Liver (tissue), 8 donors: ENCODE measurements at regions not wholly inside any gene's neighbourhood (a gene's known extent, or its start where the extent isn't known, plus 50 kb on each side); places are given as distances from the start of the nearest gene placed in this dataset.

ENCODE experiments used
- DNase-seq: peaks from one replicate; pipeline ENCODE4 v3.0.0-alpha.2; 2017; ENCODE audit warnings: low spot score
- H3K27ac ChIP-seq, 2 donors: one replicate each; pipeline ENCODE4 v1.7.0; 2013; ENCODE audit warnings: inconsistent platforms in 2 of 2, low read length in 2 of 2, control low read depth in 1 of 2, low read depth in 1 of 2, mild to moderate bottlenecking in 1 of 2
- H3K27me3 ChIP-seq, 4 donors: one replicate each; pipeline versions ENCODE4 v1.6.1 to v1.7.0; 2013; ENCODE audit warnings: low read length in 3 of 4, inconsistent platforms in 1 of 4, mild to moderate bottlenecking in 1 of 4, moderate library complexity in 1 of 4; ENCODE audit not compliant: control insufficient read depth in 4 of 4, insufficient read depth in 4 of 4
- H3K36me3 ChIP-seq, 4 donors: one replicate each; pipeline versions ENCODE4 v1.6.1 to v1.7.0; 2013; ENCODE audit warnings: low read length in 3 of 4, mild to moderate bottlenecking in 3 of 4, low read depth in 1 of 4, moderate library complexity in 1 of 4; ENCODE audit not compliant: control insufficient read depth in 4 of 4, insufficient read depth in 3 of 4
- H3K4me1 ChIP-seq, 4 donors: one replicate each; pipeline versions ENCODE4 v1.6.1 to v1.7.0; 2013; ENCODE audit warnings: low read length in 3 of 4, mild to moderate bottlenecking in 3 of 4, moderate library complexity in 1 of 4; ENCODE audit not compliant: control insufficient read depth in 4 of 4, insufficient read depth in 4 of 4
- H3K4me3 ChIP-seq, 3 donors: one replicate each; pipeline versions ENCODE4 v1.6.1 to v1.7.0; 2013; ENCODE audit warnings: low read length in 3 of 3, control low read depth in 1 of 3, low read depth in 1 of 3, mild to moderate bottlenecking in 1 of 3
- H3K9ac ChIP-seq, 2 donors: one replicate each; pipeline ENCODE4 v1.7.0; 2013; ENCODE audit warnings: low read length in 2 of 2, mild to moderate bottlenecking in 2 of 2, moderate library complexity in 2 of 2, control low read depth in 1 of 2, low read depth in 1 of 2
- H3K9me3 ChIP-seq, 4 donors: one replicate each; pipeline versions ENCODE4 v1.6.1 to v1.7.0; 2013; ENCODE audit warnings: low read length in 3 of 4; ENCODE audit not compliant: control insufficient read depth in 4 of 4
- EGR1 ChIP-seq, 2 donors: IDR thresholded peaks; 2 replicates each; pipeline ENCODE4 v1.6.1; 2016 to 2018; ENCODE audit warnings: antibody characterized with exemption in 2 of 2, low read depth in 2 of 2
- FOXA1 ChIP-seq: IDR thresholded peaks from 2 replicates; pipeline ENCODE4 v1.6.1; 2016; ENCODE audit warnings: antibody characterized with exemption
- FOXA2 ChIP-seq: IDR thresholded peaks from 2 replicates; pipeline ENCODE4 v1.6.1; 2016; ENCODE audit warnings: antibody characterized with exemption
- GABPA ChIP-seq, 2 donors: IDR thresholded peaks in 1 of 2; conservative IDR thresholded peaks in 1 of 2; 2 replicates each; pipeline ENCODE4 v1.6.1; 2016; ENCODE audit warnings: antibody characterized with exemption in 2 of 2, mild to moderate bottlenecking in 1 of 2, moderate library complexity in 1 of 2
- HNF4A ChIP-seq, 2 donors: conservative IDR thresholded peaks; 2 replicates each; pipeline ENCODE4 v1.6.1; 2016; ENCODE audit warnings: antibody characterized with exemption in 2 of 2, mild to moderate bottlenecking in 2 of 2
- HNF4G ChIP-seq: IDR thresholded peaks from 2 replicates; pipeline ENCODE4 v1.6.1; 2016; ENCODE audit warnings: antibody characterized with exemption
- JUND ChIP-seq, 2 donors: IDR thresholded peaks; 2 replicates each; pipeline ENCODE4 v1.6.1; 2016; ENCODE audit warnings: antibody characterized with exemption in 2 of 2
- NR2F2 ChIP-seq: IDR thresholded peaks from 2 replicates; pipeline ENCODE4 v1.6.1; 2016; ENCODE audit warnings: antibody characterized with exemption
- RAD21 ChIP-seq, 2 donors: IDR thresholded peaks; 2 replicates each; pipeline ENCODE4 v1.6.1; 2016; ENCODE audit warnings: antibody characterized with exemption in 2 of 2, mild to moderate bottlenecking in 2 of 2
- RXRA ChIP-seq, 2 donors: IDR thresholded peaks; 2 replicates each; pipeline ENCODE4 v1.6.1; 2017 to 2018; ENCODE audit warnings: antibody characterized with exemption in 2 of 2, mild to moderate bottlenecking in 1 of 2
- SP1 ChIP-seq: IDR thresholded peaks from 2 replicates; pipeline ENCODE4 v1.6.1; 2018; ENCODE audit warnings: antibody characterized with exemption, mild to moderate bottlenecking
- TAF1 ChIP-seq: conservative IDR thresholded peaks from 2 replicates; pipeline ENCODE4 v1.6.1; 2016; ENCODE audit warnings: antibody characterized with exemption, mild to moderate bottlenecking
- YY1 ChIP-seq: IDR thresholded peaks from 2 replicates; pipeline ENCODE4 v1.6.1; 2016; ENCODE audit warnings: antibody characterized with exemption, mild to moderate bottlenecking
- WGBS: extraction: QIAGEN DNeasy Blood & Tissue Kit; methylation state at CpG from one replicate; pipeline ENCODE4 v1.1.7; 2013; 5-methylcytosine and 5-hydroxymethylcytosine counted together
- TF ChIP-seq, protein P1 (sequence below): IDR thresholded peaks from 2 replicates; pipeline ENCODE4 v1.6.1; 2016; ENCODE audit warnings: antibody characterized with exemption, mild to moderate bottlenecking
- TF ChIP-seq, protein P2 (sequence below): fragments of 150-350 bp; IDR thresholded peaks from 2 replicates; pipeline ENCODE4 v1.5.1; 2017; ENCODE audit warnings: improper control_type of control experiment, low read depth, low read length; ENCODE audit not compliant: missing input control
- TF ChIP-seq, protein P3 (sequence below): IDR thresholded peaks from 2 replicates; pipeline ENCODE4 v1.6.1; 2016; ENCODE audit warnings: antibody characterized with exemption
- TF ChIP-seq, protein P4 (sequence below): IDR thresholded peaks from 2 replicates; pipeline ENCODE4 v1.6.1; 2016; ENCODE audit warnings: antibody characterized with exemption
- TF ChIP-seq, protein P5 (sequence below): IDR thresholded peaks from 2 replicates; pipeline ENCODE4 v1.6.1; 2016; ENCODE audit warnings: antibody characterized with exemption
- donor health status: healthy.
- donor health status: healthy.
- donor health status: healthy.
- donor health status: healthy.
- donor health status: healthy.

DNA sequence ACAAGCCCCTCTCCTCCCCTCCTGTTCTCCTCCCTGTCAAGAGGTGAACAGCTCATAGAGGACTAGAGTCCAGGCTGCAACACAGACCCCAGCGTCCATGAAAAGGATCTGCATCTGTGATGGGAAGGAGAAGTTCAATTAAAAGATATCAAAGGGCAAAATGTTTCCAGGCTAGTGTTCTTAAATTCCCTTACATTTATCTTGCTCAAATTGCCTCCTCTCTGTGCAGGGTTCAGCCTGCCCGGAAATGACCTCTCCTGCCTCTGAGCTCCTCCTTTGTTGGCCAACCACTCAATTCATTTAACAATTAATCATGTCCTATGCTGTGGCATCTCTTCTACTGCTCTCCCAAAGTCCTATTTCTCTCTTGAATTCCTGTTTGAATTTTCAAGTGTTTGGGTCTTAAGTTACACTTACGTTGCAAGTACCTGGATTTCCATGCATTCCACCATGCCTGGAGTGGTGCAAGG lies 105.3 kb downstream of the TSN start:
- Histone ChIP-seq H3K36me3 (no peaks in the 10 kb centered on the region), H3K9me3 (peaks cover 0 to 5% (median 0%) of the 10 kb centered on the region in 4 donors), H3K4me3 (no peak overlapping the region), H3K9ac (no peak overlapping the region), H3K27ac (no peak overlapping the region), H3K27me3 (peaks cover 0 to 11% (median 0%) of the 10 kb centered on the region in 4 donors), H3K4me1 (no peaks in the 10 kb centered on the region)
- 64% methylated on average over 3 of the region's 3 CpGs for WGBS
- TF ChIP-seq RAD21 (IDR thresholded peaks at IDR 0.05) (no peak), JUND (IDR thresholded peaks at IDR 0.05) (no peak), GABPA (IDR thresholded peaks at IDR 0.05 in 1 of 2, conservative IDR thresholded peaks at IDR 0.05 in 1 of 2) (no peak), HNF4A (conservative IDR thresholded peaks at IDR 0.05) (no peak), FOXA2 (no peak), RXRA (IDR thresholded peaks at IDR 0.05) (no peak), NR2F2 (no peak), FOXA1 (no peak), HNF4G (no peak), SP1 (no peak), YY1 (no peak), EGR1 (IDR thresholded peaks at IDR 0.05; ENCODE audit: low read depth in 2 of 2) (no peak), TAF1 (no peak)
- TF ChIP-seq, protein P1, sequence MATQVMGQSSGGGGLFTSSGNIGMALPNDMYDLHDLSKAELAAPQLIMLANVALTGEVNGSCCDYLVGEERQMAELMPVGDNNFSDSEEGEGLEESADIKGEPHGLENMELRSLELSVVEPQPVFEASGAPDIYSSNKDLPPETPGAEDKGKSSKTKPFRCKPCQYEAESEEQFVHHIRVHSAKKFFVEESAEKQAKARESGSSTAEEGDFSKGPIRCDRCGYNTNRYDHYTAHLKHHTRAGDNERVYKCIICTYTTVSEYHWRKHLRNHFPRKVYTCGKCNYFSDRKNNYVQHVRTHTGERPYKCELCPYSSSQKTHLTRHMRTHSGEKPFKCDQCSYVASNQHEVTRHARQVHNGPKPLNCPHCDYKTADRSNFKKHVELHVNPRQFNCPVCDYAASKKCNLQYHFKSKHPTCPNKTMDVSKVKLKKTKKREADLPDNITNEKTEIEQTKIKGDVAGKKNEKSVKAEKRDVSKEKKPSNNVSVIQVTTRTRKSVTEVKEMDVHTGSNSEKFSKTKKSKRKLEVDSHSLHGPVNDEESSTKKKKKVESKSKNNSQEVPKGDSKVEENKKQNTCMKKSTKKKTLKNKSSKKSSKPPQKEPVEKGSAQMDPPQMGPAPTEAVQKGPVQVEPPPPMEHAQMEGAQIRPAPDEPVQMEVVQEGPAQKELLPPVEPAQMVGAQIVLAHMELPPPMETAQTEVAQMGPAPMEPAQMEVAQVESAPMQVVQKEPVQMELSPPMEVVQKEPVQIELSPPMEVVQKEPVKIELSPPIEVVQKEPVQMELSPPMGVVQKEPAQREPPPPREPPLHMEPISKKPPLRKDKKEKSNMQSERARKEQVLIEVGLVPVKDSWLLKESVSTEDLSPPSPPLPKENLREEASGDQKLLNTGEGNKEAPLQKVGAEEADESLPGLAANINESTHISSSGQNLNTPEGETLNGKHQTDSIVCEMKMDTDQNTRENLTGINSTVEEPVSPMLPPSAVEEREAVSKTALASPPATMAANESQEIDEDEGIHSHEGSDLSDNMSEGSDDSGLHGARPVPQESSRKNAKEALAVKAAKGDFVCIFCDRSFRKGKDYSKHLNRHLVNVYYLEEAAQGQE: no peak
- TF ChIP-seq, protein P2, sequence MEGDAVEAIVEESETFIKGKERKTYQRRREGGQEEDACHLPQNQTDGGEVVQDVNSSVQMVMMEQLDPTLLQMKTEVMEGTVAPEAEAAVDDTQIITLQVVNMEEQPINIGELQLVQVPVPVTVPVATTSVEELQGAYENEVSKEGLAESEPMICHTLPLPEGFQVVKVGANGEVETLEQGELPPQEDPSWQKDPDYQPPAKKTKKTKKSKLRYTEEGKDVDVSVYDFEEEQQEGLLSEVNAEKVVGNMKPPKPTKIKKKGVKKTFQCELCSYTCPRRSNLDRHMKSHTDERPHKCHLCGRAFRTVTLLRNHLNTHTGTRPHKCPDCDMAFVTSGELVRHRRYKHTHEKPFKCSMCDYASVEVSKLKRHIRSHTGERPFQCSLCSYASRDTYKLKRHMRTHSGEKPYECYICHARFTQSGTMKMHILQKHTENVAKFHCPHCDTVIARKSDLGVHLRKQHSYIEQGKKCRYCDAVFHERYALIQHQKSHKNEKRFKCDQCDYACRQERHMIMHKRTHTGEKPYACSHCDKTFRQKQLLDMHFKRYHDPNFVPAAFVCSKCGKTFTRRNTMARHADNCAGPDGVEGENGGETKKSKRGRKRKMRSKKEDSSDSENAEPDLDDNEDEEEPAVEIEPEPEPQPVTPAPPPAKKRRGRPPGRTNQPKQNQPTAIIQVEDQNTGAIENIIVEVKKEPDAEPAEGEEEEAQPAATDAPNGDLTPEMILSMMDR: no peak
- TF ChIP-seq, protein P3, sequence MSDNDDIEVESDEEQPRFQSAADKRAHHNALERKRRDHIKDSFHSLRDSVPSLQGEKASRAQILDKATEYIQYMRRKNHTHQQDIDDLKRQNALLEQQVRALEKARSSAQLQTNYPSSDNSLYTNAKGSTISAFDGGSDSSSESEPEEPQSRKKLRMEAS: no peak
- TF ChIP-seq, protein P4, sequence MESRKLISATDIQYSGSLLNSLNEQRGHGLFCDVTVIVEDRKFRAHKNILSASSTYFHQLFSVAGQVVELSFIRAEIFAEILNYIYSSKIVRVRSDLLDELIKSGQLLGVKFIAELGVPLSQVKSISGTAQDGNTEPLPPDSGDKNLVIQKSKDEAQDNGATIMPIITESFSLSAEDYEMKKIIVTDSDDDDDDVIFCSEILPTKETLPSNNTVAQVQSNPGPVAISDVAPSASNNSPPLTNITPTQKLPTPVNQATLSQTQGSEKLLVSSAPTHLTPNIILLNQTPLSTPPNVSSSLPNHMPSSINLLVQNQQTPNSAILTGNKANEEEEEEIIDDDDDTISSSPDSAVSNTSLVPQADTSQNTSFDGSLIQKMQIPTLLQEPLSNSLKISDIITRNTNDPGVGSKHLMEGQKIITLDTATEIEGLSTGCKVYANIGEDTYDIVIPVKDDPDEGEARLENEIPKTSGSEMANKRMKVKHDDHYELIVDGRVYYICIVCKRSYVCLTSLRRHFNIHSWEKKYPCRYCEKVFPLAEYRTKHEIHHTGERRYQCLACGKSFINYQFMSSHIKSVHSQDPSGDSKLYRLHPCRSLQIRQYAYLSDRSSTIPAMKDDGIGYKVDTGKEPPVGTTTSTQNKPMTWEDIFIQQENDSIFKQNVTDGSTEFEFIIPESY: no peak
- TF ChIP-seq, protein P5, sequence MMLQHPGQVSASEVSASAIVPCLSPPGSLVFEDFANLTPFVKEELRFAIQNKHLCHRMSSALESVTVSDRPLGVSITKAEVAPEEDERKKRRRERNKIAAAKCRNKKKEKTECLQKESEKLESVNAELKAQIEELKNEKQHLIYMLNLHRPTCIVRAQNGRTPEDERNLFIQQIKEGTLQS: no peak
- DNase-seq: no peak
